ENCODE measurements at regions not wholly inside any gene's neighbourhood (a gene's known extent, or its start where the extent isn't known, plus 50 kb on each side); places are given as distances from the start of the nearest gene placed in this dataset.

GRCh38 chr10:36488579-36488978, 636.8 kb upstream of the ANKRD30A start:
- TF ChIP-seq CTCF (IDR thresholded peaks at IDR 0.05; ENCODE audit: control extremely low read depth in 1 of 3, insufficient read depth in 1 of 3, low read depth in 1 of 3, low read length in 3 of 3) (no peak), POLR2A (IDR thresholded peaks at IDR 0.05; ENCODE audit: control extremely low read depth in 1 of 2, low read depth in 2 of 2, low read length in 2 of 2) (no peak), POLR2AphosphoS5 (IDR thresholded peaks at IDR 0.05; ENCODE audit: low read depth, low read length) (no peak), JUN (IDR thresholded peaks at IDR 0.05; ENCODE audit: low read depth, low read length) (no peak), EP300 (IDR thresholded peaks at IDR 0.05; ENCODE audit: borderline replicate concordance in 1 of 2, low read depth in 2 of 2, low read length in 2 of 2) (no peak)
